ENCODE measurements at regions not wholly inside any gene's neighbourhood (a gene's known extent, or its start where the extent isn't known, plus 50 kb on each side); places are given as distances from the start of the nearest gene placed in this dataset.

GRCh38 chr18:76169733-76170132, 325.3 kb downstream of the ZNF516 start:
- Mint-ChIP-seq H3K4me1 (peaks cover 3% of the 10 kb centered on the region), H3K27ac (no peak overlapping the region), H3K9me3 (peaks cover 0 to 2% (median 0%) of the 10 kb centered on the region in 7 donors), H3K27me3 (ENCODE audit: low read depth in 3 of 3) (peaks cover 3 to 5% (median 4%) of the 10 kb centered on the region in 3 donors), H3K36me3 (no peaks in the 10 kb centered on the region), H3K4me3 (no peak overlapping the region)
- no peak overlapping the region for H3K27ac ChIP-seq (ENCODE audit: low read depth in 1 of 2, low read length in 2 of 2)
- H3K79me2 ChIP-seq (ENCODE audit: insufficient read depth, low read length) = no peaks in the 10 kb centered on the region
- TF ChIP-seq, protein P1, sequence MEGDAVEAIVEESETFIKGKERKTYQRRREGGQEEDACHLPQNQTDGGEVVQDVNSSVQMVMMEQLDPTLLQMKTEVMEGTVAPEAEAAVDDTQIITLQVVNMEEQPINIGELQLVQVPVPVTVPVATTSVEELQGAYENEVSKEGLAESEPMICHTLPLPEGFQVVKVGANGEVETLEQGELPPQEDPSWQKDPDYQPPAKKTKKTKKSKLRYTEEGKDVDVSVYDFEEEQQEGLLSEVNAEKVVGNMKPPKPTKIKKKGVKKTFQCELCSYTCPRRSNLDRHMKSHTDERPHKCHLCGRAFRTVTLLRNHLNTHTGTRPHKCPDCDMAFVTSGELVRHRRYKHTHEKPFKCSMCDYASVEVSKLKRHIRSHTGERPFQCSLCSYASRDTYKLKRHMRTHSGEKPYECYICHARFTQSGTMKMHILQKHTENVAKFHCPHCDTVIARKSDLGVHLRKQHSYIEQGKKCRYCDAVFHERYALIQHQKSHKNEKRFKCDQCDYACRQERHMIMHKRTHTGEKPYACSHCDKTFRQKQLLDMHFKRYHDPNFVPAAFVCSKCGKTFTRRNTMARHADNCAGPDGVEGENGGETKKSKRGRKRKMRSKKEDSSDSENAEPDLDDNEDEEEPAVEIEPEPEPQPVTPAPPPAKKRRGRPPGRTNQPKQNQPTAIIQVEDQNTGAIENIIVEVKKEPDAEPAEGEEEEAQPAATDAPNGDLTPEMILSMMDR (IDR thresholded peaks at IDR 0.05) = no peak
- no peaks in the 10 kb centered on the region for H4K20me1 ChIP-seq (ENCODE audit: insufficient read depth, low read length)
- H3K4me2 ChIP-seq (replicated peaks; ENCODE audit: extremely low read depth, low read length, poor library complexity, severe bottlenecking) = no peak overlapping the region
- no peaks in the 10 kb centered on the region for H3K27me3 ChIP-seq (ENCODE audit: control insufficient read depth in 2 of 2, insufficient read depth in 2 of 2, low read length in 2 of 2)
- H3K9ac ChIP-seq (ENCODE audit: insufficient read depth, low read length, poor library complexity, severe bottlenecking) = no peak overlapping the region
- 78% methylated on average over 4 of the region's 6 CpGs for WGBS (ENCODE audit: insufficient coverage)
- no peak overlapping the region for H3K4me3 ChIP-seq (replicated peaks in 1 of 3; ENCODE audit: low read depth in 2 of 3, low read length in 3 of 3)
- no peaks in the 10 kb centered on the region for H3K36me3 ChIP-seq (replicated peaks in 1 of 2; ENCODE audit: control insufficient read depth in 1 of 2, insufficient read depth in 2 of 2, low read length in 2 of 2)
- intact Hi-C loops (cut with micrococcal nuclease) = no loop called here
- no peaks in the 10 kb centered on the region for H3K4me1 ChIP-seq (ENCODE audit: control insufficient read depth in 1 of 2, insufficient read depth in 2 of 2, low read length in 2 of 2)
- no peak overlapping the region for H2AFZ ChIP-seq (ENCODE audit: insufficient read depth, low read depth, low read length, poor library complexity, severe bottlenecking)
- no peak for DNase-seq
- no peaks in the 10 kb centered on the region for H3K9me3 ChIP-seq (replicated peaks in 1 of 2; ENCODE audit: control insufficient read depth in 1 of 2, insufficient read depth in 1 of 2, low read length in 2 of 2)

GRCh38 chr18:76167845-76168621, 327.0 kb downstream of the ZNF516 start:
- no peaks in the 10 kb centered on the region for H3K27me3 ChIP-seq (ENCODE audit: control insufficient read depth in 2 of 2, insufficient read depth in 2 of 2, low read length in 2 of 2)
- no peaks in the 10 kb centered on the region for H3K36me3 ChIP-seq (replicated peaks in 1 of 2; ENCODE audit: control insufficient read depth in 1 of 2, insufficient read depth in 2 of 2, low read length in 2 of 2)
- peaks cover 3% of the 10 kb centered on the region for H3K4me1 Mint-ChIP-seq
- H3K4me2 ChIP-seq (replicated peaks; ENCODE audit: extremely low read depth, low read length, poor library complexity, severe bottlenecking) = no peak overlapping the region
- H3K9me3 Mint-ChIP-seq = peaks cover 0 to 2% (median 0%) of the 10 kb centered on the region in 7 donors
- intact Hi-C loops (cut with micrococcal nuclease) = no loop called here
- no peak overlapping the region for H3K27ac Mint-ChIP-seq
- no peak overlapping the region for H3K4me3 ChIP-seq (replicated peaks in 1 of 3; ENCODE audit: low read depth in 2 of 3, low read length in 3 of 3)
- no peak overlapping the region for H3K4me3 Mint-ChIP-seq
- peaks cover 2 to 7% (median 2%) of the 10 kb centered on the region in 3 donors for H3K27me3 Mint-ChIP-seq (ENCODE audit: low read depth in 3 of 3)
- H4K20me1 ChIP-seq (ENCODE audit: insufficient read depth, low read length) = no peaks in the 10 kb centered on the region
- no peaks in the 10 kb centered on the region for H3K4me1 ChIP-seq (ENCODE audit: control insufficient read depth in 1 of 2, insufficient read depth in 2 of 2, low read length in 2 of 2)
- H3K79me2 ChIP-seq (ENCODE audit: insufficient read depth, low read length) = no peaks in the 10 kb centered on the region
- 93% methylated on average over 7 of the region's 12 CpGs for WGBS (ENCODE audit: insufficient coverage)
- no peak overlapping the region for H3K9ac ChIP-seq (ENCODE audit: insufficient read depth, low read length, poor library complexity, severe bottlenecking)
- no peak for DNase-seq
- H3K9me3 ChIP-seq (replicated peaks in 1 of 2; ENCODE audit: control insufficient read depth in 1 of 2, insufficient read depth in 1 of 2, low read length in 2 of 2) = no peaks in the 10 kb centered on the region
- TF ChIP-seq, protein P1 (IDR thresholded peaks at IDR 0.05) = no peak
- no peaks in the 10 kb centered on the region for H3K36me3 Mint-ChIP-seq
- no peak overlapping the region for H2AFZ ChIP-seq (ENCODE audit: insufficient read depth, low read depth, low read length, poor library complexity, severe bottlenecking)
- no peak overlapping the region for H3K27ac ChIP-seq (ENCODE audit: low read depth in 1 of 2, low read length in 2 of 2)
